ENCODE measurements at regions not wholly inside any gene's neighbourhood (a gene's known extent, or its start where the extent isn't known, plus 50 kb on each side); places are given as distances from the start of the nearest gene placed in this dataset.

DNA sequence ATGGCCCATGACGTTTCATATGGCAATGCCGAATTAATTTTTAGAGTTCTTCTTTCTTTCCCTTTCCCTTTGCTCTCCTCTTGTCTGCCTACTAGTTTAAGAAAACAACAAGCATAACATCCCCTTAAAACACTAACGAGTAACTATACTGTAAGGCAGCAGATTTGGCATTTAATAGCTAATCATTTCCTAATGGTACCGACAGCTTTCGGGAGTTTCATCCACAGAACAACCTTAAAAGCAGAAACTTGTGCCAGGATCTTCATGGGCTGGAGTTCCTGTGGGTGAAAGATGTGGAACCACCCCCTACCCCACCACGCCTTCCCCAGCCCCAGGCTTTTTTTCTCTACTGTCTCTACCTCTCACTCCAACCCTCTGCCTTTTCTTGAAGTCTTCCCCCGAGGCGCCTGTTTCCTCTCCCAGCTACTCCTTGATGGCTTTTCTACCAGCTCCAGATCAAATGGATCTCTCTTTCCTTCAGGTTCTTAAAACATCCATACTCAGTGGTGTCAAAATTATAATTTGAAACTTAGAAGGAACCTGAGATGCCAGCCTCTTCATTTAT lies 319.5 kb downstream of the PIK3R1 start:
- TF ChIP-seq CTCF (conservative IDR thresholded peaks at IDR 0.05; ENCODE audit: control insufficient read depth, insufficient read depth, low read depth, low read length): no peak
- DNase-seq (ENCODE audit: low read depth): no peak
- no peak overlapping the region for H3K4me3 ChIP-seq (ENCODE audit: control insufficient read depth, low read depth, low read length)

GRCh38 chr5:68538814-68539420 lies 323.4 kb downstream of the PIK3R1 start:
- no peak for TF ChIP-seq CTCF (conservative IDR thresholded peaks at IDR 0.05; ENCODE audit: control insufficient read depth, insufficient read depth, low read depth, low read length)
- DNase-seq (ENCODE audit: low read depth): no peak
- H3K4me3 ChIP-seq (ENCODE audit: control insufficient read depth, low read depth, low read length): no peak overlapping the region

GRCh38 chr5:68540798-68541590 lies 325.4 kb downstream of the PIK3R1 start:
- DNase-seq (ENCODE audit: low read depth): no peak
- H3K4me3 ChIP-seq (ENCODE audit: control insufficient read depth, low read depth, low read length): no peak overlapping the region
- TF ChIP-seq CTCF (conservative IDR thresholded peaks at IDR 0.05; ENCODE audit: control insufficient read depth, insufficient read depth, low read depth, low read length): no peak

DNA sequence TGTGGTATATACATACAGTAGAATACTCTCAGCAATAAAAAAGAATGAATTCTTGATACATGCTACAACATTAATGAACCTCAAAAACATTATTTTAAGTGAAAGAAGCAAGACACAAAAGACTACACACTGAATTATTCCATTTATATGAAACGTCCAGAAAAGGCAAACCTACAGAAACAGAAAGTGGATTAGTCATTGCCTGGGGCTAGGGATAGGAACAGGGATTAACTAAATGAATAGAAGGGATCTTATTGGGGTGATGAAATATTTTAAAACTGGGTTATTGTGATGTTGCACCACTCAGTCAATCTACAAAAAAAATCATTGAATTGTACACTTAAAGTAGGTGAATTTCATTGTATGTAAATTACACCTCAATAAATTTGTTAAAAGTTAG lies 326.7 kb downstream of the PIK3R1 start:
- TF ChIP-seq CTCF (conservative IDR thresholded peaks at IDR 0.05; ENCODE audit: control insufficient read depth, insufficient read depth, low read depth, low read length): no peak
- H3K4me3 ChIP-seq (ENCODE audit: control insufficient read depth, low read depth, low read length): no peak overlapping the region
- no peak for DNase-seq (ENCODE audit: low read depth)

- no peak overlapping the region for H3K4me3 ChIP-seq (ENCODE audit: control insufficient read depth, low read depth, low read length)
- no peak for DNase-seq (ENCODE audit: low read depth)
- no peak for TF ChIP-seq CTCF (conservative IDR thresholded peaks at IDR 0.05; ENCODE audit: control insufficient read depth, insufficient read depth, low read depth, low read length)
Observed at GRCh38 chr5:68543212-68543611, 327.7 kb downstream of the PIK3R1 start.

DNA sequence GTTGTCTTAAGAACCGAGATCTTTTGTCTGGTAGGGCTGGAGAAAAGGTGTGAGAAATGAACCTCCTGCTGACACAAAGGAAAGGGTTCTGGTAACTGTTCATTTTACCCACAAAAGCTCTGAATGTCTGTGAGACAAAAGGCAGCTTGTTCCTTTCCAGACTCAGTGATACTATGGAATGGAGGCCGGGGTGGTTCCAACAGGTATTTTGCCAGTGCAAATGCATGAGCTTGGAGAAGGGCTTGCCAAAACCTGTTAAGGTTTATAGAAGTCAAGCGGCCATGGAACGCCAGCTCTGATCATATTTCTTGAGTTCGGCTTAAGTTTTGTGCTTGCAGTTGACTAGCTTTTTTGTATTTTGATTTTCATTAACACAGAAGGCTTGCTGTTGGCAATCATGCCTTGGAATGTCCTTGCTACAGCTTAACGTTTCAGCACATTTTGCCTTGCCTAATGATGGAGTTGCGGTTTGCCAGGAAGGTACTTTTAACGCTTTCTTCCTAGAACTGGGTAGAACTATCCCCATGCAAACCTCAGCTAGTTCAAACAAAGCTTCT lies 328.6 kb downstream of the PIK3R1 start:
- H3K4me3 ChIP-seq (ENCODE audit: control insufficient read depth, low read depth, low read length): no peak overlapping the region
- no peak for TF ChIP-seq CTCF (conservative IDR thresholded peaks at IDR 0.05; ENCODE audit: control insufficient read depth, insufficient read depth, low read depth, low read length)
- DNase-seq (ENCODE audit: low read depth): no peak
